Esophagus squamous epithelium (tissue), 4 donors: ENCODE measurements at regions not wholly inside any gene's neighbourhood (a gene's known extent, or its start where the extent isn't known, plus 50 kb on each side); places are given as distances from the start of the nearest gene placed in this dataset.

Experiments used
- POLR2A ChIP-seq, 4 donors: fragments of 450-650 bp; IDR thresholded peaks; one replicate each; pipeline ENCODE4 v1.6.1; 2017; ENCODE audit warnings: antibody characterized with exemption in 4 of 4, mild to moderate bottlenecking in 4 of 4, moderate library complexity in 3 of 4
- TF ChIP-seq, protein P1 (sequence below), 6 experiments: fragments of 450-650 bp in 4 of 6; fragments of 200-600 bp in 2 of 6; sonication (generic) in 2 of 6; IDR thresholded peaks; one replicate each; pipeline ENCODE4 v1.5.1; 2016 to 2019; ENCODE audit warnings: antibody characterized with exemption in 6 of 6, mild to moderate bottlenecking in 4 of 6, moderate library complexity in 4 of 6

DNA sequence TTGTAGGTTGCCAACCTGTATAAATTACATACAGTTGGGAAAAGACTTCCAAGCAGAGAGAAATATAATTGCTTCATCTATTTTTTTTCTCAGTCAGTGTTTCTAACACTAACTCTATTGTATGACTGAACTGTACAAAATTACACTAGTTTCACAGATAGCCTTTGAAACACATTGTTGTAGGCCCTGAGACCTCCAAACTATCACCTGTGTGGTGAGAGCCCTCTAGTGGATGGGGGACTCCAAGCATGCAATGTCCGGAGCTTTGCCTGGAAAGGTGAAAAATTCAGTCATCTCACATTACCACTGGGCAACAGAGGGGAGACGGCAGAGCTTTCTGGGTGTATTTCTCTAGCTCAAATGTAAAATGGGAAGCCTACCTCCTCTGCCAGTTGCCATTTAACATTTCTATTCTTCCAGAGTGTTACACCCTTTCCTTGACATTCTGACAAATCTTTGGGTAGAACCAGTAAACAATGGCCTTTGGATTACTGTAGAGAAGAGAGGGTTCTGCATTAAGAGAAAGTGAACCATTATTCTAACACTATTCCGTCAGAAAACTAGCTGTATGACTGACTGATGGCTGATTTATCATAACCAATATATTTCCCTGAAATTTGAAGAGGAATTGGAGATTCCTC is 212.2 kb downstream of the LYPLAL1 start:
- TF ChIP-seq, protein P1, sequence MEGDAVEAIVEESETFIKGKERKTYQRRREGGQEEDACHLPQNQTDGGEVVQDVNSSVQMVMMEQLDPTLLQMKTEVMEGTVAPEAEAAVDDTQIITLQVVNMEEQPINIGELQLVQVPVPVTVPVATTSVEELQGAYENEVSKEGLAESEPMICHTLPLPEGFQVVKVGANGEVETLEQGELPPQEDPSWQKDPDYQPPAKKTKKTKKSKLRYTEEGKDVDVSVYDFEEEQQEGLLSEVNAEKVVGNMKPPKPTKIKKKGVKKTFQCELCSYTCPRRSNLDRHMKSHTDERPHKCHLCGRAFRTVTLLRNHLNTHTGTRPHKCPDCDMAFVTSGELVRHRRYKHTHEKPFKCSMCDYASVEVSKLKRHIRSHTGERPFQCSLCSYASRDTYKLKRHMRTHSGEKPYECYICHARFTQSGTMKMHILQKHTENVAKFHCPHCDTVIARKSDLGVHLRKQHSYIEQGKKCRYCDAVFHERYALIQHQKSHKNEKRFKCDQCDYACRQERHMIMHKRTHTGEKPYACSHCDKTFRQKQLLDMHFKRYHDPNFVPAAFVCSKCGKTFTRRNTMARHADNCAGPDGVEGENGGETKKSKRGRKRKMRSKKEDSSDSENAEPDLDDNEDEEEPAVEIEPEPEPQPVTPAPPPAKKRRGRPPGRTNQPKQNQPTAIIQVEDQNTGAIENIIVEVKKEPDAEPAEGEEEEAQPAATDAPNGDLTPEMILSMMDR (IDR thresholded peaks at IDR 0.05) = peak; percentile 21 to 72 (median 44)
- TF ChIP-seq POLR2A (IDR thresholded peaks at IDR 0.05) = no peak
